ENCODE measurements at regions not wholly inside any gene's neighbourhood (a gene's known extent, or its start where the extent isn't known, plus 50 kb on each side); places are given as distances from the start of the nearest gene placed in this dataset.

GRCh38 chr1:70503358-70503757, 92.3 kb downstream of the CTH start:
- no peak for DNase-seq (ENCODE audit: low read depth, low spot score)
- no peak for FAIRE-seq
- H3K9me3 ChIP-seq (ENCODE audit: control insufficient read depth, low read depth, low read length) = no peaks in the 10 kb centered on the region
- H3K9me1 ChIP-seq (ENCODE audit: control insufficient read depth, extremely low read depth, insufficient read depth, low read length) = no peaks in the 10 kb centered on the region
- H4K20me1 ChIP-seq (ENCODE audit: control insufficient read depth, extremely low read depth, insufficient read depth, low read length) = no peaks in the 10 kb centered on the region
- H3K9ac ChIP-seq (ENCODE audit: control insufficient read depth, extremely low read depth, insufficient read depth, low read length) = no peak overlapping the region
- no peak overlapping the region for H2AFZ ChIP-seq (ENCODE audit: control insufficient read depth, low read length)
- H3K4me1 ChIP-seq (ENCODE audit: control insufficient read depth, extremely low read depth, insufficient read depth, low read length) = peaks cover 12% of the 10 kb centered on the region
- H3K4me2 ChIP-seq (ENCODE audit: control insufficient read depth, extremely low read depth, insufficient read depth, low read depth, low read length) = no peak overlapping the region
- H3K79me2 ChIP-seq (ENCODE audit: control insufficient read depth, insufficient read depth, low read length) = no peaks in the 10 kb centered on the region
- no peak overlapping the region for H3K27ac ChIP-seq (ENCODE audit: control insufficient read depth, insufficient read depth, low read length)
- H3K4me3 ChIP-seq (ENCODE audit: control insufficient read depth in 2 of 3, extremely low read depth in 1 of 3, insufficient read depth in 2 of 3, low read depth in 1 of 3, low read length in 3 of 3) = no peak overlapping the region
- dilution Hi-C loops (cut with MboI; ENCODE audit: extremely low pct_ligation_motif_present, low sequenced_read_pairs) = no loop called here
- no peaks in the 10 kb centered on the region for H3K36me3 ChIP-seq (ENCODE audit: control insufficient read depth in 2 of 2, extremely low read depth in 1 of 2, insufficient read depth in 2 of 2, low read length in 2 of 2)
- no peaks in the 10 kb centered on the region for H3K27me3 ChIP-seq (ENCODE audit: control insufficient read depth, extremely low read depth, insufficient read depth, low read length)
- no peak for TF ChIP-seq EZH2 (IDR thresholded peaks at IDR 0.05; ENCODE audit: low read length)
- no peak for TF ChIP-seq CTCF (optimal IDR thresholded peaks at IDR 0.05 in 1 of 3, IDR thresholded peaks at IDR 0.05 in 1 of 3, conservative IDR thresholded peaks at IDR 0.05 in 1 of 3; ENCODE audit: extremely low read depth in 1 of 3, insufficient read depth in 2 of 3, low read length in 3 of 3)

GRCh38 chr1:70504176-70504820, 93.2 kb downstream of the CTH start:
- DNase-seq (ENCODE audit: low read depth, low spot score) (no peak), FAIRE-seq (no peak)
- no peak overlapping the region for H2AFZ ChIP-seq (ENCODE audit: control insufficient read depth, low read length)
- TF ChIP-seq EZH2 (IDR thresholded peaks at IDR 0.05; ENCODE audit: low read length) (no peak), CTCF (optimal IDR thresholded peaks at IDR 0.05 in 1 of 3, IDR thresholded peaks at IDR 0.05 in 1 of 3, conservative IDR thresholded peaks at IDR 0.05 in 1 of 3; ENCODE audit: extremely low read depth in 1 of 3, insufficient read depth in 2 of 3, low read length in 3 of 3) (no peak)
- dilution Hi-C loops (cut with MboI; ENCODE audit: extremely low pct_ligation_motif_present, low sequenced_read_pairs) = no loop called here
- peaks cover 12% of the 10 kb centered on the region for H3K4me1 ChIP-seq (ENCODE audit: control insufficient read depth, extremely low read depth, insufficient read depth, low read length)
- no peaks in the 10 kb centered on the region for H3K79me2 ChIP-seq (ENCODE audit: control insufficient read depth, insufficient read depth, low read length)
- no peaks in the 10 kb centered on the region for H3K36me3 ChIP-seq (ENCODE audit: control insufficient read depth in 2 of 2, extremely low read depth in 1 of 2, insufficient read depth in 2 of 2, low read length in 2 of 2)
- H3K27me3 ChIP-seq (ENCODE audit: control insufficient read depth, extremely low read depth, insufficient read depth, low read length) = no peaks in the 10 kb centered on the region
- no peak overlapping the region for H3K4me3 ChIP-seq (ENCODE audit: control insufficient read depth in 2 of 3, extremely low read depth in 1 of 3, insufficient read depth in 2 of 3, low read depth in 1 of 3, low read length in 3 of 3)
- no peak overlapping the region for H3K4me2 ChIP-seq (ENCODE audit: control insufficient read depth, extremely low read depth, insufficient read depth, low read depth, low read length)
- H3K27ac ChIP-seq (ENCODE audit: control insufficient read depth, insufficient read depth, low read length) = no peak overlapping the region
- H4K20me1 ChIP-seq (ENCODE audit: control insufficient read depth, extremely low read depth, insufficient read depth, low read length) = no peaks in the 10 kb centered on the region
- no peak overlapping the region for H3K9ac ChIP-seq (ENCODE audit: control insufficient read depth, extremely low read depth, insufficient read depth, low read length)
- H3K9me1 ChIP-seq (ENCODE audit: control insufficient read depth, extremely low read depth, insufficient read depth, low read length) = no peaks in the 10 kb centered on the region
- no peaks in the 10 kb centered on the region for H3K9me3 ChIP-seq (ENCODE audit: control insufficient read depth, low read depth, low read length)
